GM19397 (cell line): ENCODE measurements at regions not wholly inside any gene's neighbourhood (a gene's known extent, or its start where the extent isn't known, plus 50 kb on each side); places are given as distances from the start of the nearest gene placed in this dataset.
A peak's percentile ranks its signal among the peaks of the same experiment; 100 is the strongest.
"Not testable (repeated sequence)": the region's sequence is repeated elsewhere in the genome, so short reads cannot be mapped to it uniquely, and the experiment has no call there.

ENCODE experiments used
- ATAC-seq: cut with Tn5 transposase; IDR thresholded peaks from one replicate; pipeline ENCODE4 v1.9.1; 2021; ENCODE audit warnings: mild to moderate bottlenecking, moderate library complexity; ENCODE audit not compliant: unreplicated experiment

DNA sequence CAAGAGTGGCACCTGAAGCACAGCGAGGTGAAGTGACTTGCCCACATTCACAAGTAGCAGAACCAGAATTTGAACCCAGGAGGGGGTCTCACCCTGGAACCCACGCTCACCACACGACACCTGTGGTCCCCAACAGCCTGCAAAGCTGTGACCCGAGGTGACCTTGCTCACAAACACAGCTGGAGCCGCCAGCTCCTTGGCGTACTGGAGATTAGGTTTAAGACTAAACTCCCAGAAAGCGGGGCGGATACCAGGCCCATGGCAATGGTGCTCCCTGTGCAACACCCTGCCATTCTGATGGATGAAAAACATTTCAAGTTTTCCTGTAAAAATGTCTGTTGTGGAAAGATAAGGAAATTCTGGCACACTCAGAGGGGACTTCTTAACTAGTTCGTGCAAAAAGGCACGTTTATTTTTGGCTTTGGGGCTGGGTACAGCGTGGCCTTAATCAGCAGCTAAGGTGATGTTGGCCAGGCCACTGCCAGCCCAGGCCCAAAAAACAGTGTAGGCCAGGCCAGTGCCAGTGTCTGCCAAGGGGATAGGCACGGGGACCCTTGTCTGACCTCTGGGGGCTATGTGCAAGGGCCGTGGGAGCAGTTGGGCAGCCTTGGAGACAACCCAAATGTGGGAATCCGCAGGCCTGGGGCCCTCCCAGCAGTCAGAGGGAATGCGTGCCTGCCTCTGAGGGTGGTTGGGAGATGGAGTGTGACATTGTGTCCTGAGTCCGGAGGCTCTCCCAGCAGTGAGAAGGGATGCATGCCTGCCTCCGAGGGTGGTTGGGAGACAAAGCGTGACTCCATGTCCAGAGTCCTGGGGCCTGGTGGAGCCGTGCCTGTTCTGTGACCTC is 185.0 kb upstream of the HS6ST1 start:
- ATAC-seq, result no peak

DNA sequence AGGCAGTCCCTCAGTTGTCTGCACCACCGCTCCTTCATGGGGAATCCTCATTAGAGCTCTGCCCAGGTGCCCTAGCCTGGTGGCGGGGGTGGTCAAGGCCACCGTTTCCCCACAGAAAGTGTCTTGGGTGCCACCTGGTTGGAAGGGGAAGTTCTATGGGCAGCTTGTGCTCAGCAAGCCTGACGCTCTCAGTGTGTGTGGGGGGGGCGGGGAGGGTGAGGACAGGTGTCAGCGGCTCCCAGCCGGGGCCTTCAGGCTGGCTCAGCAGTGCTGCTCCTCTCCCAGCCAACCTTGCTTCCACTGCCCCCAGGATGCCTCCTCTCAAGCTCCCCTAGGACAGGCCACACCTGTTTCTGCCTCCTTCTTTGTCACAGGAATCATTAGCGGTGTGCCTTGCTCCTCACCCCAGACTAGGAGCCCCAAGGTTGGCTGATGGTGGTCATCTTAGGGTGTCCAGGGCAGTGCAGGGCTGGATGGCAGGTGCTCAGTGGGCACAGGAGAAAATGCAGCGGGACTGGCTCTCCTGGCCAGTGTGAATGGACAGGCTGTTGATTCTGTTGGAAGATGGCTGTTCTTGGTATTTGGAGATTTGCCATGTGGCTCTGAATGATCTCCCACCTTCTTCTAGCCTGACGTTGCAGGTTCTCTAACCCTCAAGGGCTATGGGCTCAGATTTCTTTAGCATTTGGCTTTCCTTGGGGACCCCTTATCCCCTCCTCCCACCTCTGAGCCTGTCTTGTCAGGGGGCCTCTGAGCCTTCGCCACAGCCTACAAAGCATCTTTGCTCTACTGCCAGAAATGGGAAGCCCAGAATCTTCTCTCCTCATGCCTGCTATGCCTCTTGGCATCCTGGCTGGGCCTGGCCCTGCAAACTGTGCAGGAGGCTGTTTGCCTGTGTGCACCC is 185.8 kb upstream of the HS6ST1 start:
- ATAC-seq, result no peak

DNA sequence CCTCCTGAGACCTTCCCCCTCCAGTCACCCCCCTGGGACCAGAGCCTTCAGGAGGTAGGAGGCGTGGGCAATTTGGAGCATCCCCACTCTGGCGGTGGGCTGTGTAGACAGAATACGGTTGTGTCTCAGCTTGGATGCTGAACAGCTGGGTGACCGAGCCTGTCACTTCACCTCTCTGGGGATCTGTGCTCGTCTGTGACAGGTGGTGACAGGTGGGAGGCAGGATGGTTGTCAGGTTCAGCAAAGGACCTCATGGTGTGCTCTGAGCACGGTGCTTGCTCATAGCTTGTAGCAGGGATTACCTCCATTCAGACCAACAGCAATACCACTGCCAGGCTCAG is 186.5 kb upstream of the HS6ST1 start:
- no peak for ATAC-seq

DNA sequence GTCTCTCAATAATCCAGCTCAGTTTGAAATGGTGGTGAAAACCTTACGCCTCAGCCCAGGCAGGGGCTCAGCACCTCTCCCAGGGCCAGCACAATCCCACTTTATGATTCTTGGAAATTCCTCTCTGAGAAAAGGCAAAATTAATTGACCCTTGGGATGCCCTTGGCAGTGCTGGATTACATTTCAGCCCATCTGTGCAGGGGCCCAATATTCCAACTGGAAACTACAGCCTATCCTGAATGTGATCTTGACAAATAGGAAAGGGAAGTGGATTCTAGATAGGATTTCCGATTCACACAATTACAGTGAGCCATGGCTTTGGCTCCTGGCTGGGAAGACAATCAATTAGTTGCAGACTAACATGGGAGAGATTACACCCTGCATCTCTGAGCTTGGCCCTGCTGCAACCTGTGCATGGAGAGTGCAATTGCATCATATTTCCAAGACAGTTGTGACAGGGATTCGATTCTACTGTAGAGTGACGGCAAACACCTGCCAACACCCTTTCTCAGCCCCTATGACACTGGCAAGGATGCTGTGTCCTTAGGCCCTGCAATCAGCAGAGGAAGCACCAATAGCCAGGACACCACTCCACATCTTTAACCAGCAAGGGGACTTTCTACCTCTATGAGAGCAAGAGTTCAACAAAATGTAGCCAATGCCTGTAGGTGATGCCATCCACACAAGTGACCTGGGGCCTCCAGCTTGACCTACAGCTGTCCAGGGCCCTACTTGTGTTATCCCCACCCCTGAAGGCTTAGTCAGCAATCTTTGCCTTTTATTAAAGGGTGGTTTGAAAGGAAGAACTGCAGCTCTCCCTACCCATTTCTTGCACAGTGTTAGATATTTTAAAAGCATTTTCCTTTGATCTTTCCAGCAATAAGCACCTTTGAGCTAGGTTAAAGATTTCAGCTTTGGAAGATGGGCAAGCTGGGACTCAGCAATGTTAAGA is 187.2 kb upstream of the HS6ST1 start:
- no peak for ATAC-seq

DNA sequence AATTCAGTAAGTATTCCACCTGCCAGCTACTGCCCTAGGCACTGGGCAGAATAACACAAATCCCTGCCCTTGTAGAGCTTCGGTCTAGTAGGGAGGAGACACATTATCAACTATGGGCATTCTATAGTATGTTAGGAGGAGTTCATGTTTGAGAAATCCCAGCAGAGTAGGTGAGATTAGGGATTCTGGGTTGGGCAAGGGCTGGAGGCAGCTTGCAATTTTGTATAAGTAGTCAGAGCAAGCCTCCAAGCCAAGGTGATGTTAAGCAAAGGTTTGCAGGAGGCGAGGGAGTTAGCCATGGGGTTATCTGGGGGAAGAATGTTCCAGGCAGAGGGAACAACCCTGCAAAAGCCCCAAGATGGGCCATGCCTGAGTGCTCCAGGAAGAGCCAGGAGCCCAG is 187.9 kb upstream of the HS6ST1 start:
- ATAC-seq, result no peak

DNA sequence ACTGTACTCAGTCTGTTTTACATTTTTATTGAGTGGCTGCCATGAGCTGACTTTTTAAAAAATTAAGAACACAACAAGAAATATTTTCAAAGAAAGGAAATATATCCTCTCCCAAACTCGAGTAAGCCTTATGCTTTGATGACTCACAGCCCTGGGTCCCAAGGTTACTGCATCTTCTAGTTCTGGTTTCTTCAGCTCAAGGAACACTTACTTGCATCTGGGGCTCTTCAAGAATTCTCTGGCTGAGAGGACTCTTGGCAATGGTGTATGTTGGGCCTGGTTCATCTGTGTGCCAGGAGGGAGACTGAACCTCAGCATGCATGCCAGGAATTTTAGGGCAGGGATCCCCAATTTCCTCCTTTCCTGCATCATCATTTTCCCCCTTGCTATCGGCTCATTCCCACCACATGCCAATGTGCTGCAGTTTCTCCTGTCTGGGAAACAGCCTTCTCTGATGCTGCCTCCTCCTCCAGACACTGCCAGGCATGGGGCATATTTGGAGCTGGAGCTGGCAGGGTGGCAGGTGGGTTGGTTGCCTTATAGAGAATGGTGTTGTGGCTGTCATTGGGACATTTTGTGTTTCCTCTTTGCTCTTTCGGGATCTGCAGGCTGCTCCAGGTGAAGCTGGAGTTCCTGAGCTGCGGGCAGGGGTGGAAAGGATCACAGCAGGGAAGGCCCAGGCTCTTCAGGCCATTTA is 192.2 kb upstream of the HS6ST1 start:
- no peak for ATAC-seq

DNA sequence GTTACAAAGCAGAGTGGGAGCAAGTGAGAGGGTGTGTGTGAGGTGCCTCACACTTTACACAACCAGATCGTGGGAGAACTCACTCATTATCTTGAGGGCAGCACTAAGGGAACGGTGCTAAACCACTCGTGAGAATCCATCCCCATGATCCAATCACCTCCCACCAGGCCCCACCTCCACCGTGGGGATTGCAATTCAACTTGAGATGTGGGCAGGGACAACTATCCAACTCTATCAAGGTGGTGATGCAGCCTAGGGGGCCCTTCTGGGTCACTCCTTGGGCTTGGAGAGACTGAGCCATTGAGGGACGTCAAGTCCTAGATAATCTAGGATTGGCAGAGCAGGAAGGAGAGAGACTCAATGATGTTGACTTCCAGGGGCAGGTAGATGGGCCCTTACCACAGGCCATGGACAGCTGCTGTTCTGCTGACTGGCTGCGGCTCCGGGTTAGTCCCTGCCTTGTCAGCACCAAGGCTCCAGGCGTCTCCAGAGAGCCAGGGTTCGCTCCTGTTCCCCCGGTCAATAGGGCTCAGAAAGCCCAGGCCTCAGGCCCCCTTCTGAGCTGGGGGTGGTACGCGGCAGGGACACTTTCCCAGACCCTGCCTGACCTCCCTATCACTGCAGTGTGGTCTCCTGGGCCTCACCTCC is 193.2 kb upstream of the HS6ST1 start:
- ATAC-seq, result no peak

DNA sequence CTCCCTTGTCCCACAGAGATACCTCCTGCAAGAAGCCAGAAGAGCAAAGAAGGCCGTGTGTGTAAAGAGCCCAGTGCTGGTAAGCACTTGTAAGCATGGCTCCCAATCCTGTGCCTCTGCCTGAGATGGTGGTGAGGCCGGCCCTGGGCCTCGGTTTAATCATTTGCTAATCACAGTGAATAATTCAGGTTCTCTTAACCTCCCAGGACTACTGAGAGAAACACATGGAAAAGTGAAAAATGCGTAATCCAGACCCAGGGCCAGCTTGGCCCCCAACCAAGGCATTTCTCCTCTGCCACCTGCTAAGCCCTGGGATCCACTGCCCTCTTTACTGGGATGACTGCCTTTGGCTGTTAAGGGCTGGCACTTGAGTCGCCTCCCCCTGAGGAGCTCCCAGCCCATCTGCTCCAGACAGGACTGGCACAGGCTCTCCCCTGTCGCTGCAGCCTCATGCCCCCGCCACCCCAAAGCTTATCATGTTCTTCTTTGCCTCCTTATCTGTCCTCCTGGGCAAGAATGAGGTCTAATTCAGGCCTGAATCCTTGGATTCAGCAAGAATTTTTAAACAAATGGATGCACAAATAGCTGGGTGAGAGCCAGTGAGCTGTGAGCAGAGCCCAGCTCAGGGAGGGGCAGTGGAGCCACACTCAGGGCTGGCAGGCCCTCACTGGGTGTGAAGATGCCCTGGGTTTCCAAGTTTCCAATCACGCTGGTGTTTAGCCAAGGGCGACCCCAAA is 193.9 kb upstream of the HS6ST1 start:
- ATAC-seq, result no peak

DNA sequence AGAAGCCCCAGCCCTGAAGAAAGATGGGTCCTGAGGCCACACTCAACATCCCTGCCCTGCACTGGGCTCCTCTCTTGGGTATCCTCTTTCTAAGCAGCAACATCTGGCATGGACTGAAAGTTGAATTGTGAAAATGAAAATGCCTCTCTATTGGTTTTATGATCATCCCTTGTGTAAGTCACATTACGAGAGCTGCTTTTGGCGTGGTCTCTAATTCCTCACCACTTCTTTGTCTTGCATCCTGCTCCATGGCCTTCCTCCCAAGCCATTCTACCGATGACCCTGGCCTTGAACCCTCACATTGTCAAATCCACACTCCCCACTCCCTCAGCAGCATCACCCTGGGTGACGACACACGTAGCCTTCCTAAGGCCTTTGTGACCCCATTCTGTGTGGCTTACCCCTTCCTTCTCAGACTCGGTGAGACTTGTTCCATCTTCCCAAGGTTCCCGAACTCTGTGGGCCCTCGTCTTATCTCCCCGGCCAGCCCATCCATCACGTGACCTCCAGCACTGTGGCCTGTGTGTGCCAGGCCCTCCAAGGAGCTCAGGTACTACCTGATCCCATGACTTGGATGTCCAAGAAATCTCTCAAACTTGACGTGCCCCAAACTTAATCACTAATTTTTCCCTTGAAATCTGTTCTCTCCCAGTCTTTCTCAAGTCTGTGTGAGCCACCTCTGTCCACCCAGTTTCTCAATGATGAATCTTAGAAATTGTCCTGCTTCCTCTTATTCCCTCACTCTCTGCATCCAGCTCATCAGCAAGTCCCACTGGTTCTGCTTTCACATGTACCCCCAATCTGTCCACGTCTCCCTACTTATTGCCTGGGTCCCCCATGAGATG is 194.7 kb upstream of the HS6ST1 start:
- no peak for ATAC-seq

DNA sequence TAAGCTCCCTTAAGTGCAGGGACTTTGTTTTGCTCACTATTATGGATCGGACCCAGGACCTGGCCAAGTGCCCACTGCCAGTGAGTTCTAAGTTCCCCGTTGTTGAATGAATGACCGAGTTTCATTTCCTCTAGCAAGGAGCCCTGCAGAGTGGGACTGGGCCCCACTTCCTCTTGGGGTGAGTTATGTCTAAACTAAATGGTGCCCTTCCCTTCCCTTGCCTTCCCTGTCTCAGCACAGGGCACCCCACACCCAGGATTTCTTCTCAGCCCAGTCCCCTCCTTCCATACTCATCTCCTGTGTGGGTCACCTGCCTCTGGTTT is 195.3 kb upstream of the HS6ST1 start:
- peak; percentile 72 for ATAC-seq

DNA sequence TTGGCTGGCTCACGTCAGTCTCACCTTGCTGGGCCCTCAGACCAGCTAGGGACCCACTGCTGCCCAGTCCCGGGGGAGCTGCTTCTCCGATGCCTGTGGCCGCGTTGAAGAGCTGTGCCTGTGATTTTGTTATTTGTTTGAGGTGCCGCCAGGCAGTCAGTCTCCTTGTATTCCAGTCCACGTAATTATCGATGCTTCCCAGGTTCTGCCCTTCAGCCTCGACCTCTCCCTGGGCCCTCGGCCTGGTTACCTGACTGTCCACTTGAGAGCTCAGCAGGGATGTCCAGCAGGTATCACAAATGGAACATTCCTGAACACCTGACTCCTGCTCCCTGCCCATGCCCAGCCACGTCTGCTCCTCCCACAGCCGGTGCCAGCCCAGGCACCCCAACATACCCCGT is 195.9 kb upstream of the HS6ST1 start:
- no peak for ATAC-seq

DNA sequence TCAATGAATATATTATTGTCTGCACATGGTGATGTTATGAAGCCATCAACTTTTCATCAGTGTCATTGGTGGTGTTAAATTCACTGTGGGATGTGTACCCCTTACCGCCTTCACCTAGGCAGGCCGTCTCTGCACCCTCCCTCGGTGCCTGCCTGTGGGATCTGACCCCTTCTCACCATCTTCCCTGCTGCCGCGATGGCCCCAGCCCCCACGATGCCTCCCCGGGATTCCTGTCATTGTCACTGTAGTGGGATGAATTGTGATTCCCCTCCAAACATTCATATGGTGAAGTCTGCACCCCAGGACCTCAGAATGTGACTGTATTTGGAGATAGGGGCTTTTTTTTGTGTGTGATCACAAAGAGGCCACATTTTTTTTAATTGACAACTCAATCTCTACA is 198.3 kb upstream of the HS6ST1 start:
- ATAC-seq, result no peak

DNA sequence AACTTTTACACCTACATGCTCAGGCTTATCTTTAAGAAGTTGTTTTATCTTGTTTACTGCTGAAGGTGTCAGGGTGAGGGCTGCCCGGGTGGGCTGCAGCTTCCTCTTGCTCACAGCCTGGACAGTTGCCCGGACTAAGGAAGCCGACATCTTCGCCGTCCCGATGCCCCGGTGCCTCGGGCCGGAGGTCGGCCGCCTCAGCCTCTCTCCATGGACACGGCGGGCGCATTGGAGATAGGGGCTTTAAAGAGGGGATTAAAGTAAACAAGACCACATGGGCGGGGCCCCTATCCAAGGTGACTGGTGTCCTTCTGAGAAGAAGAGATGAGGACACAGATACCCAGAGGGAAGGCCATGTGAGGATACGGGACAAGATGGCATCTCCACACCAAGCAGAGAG is 200.4 kb upstream of the HS6ST1 start:
- not testable (repeated sequence) for ATAC-seq

DNA sequence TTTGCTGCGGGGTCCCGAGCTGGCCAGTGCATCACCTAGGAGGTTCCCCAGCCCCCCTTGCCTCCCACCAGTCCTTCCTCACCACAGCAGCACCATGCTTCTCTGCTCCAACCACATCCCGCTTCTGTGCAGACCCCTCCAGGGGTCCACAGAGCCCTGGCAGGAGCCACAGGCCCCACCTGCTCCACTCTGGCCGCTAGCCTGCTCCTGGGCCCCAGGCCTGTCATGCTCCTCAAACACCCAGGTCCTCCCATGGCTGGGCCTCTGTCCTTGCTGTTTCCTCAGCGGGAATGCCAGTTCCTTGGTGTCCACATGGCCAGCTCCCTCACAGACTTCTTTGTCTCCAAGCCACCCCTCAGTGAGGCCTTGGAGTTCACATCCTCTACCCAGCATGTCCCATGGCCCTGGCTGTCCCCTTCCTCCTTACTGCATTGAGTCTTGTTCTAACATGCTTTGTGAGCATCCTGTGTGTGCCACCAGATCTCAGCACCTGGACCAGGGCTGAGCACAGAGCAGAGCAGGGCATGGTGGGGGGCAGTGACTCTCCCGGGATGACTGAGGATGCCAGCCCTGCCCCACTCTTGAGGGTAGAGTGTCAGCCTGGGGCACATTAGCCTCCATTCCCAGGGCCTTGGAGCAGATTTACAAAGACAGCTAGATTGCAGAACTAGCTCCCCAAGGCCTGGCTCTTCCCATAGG is 201.0 kb upstream of the HS6ST1 start:
- no peak for ATAC-seq

DNA sequence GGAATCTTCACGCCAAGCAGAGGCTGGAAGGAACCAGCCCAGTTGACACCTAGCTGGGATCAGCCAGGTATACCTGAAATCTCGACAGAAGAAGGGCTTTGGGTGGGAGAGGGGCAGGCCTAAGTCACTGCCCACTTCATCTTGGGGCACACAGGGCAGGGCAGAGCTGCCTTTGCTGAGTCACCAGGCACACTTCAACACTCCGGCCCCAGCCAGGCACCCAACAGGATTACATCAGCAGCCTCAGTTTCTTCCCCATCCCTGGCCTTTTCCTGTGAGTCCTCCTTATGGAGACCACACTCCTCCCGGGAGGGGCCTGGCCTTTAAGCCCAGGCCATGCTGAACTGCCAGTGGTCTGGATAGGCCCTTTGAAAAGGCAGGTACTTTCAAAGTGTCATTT is 201.7 kb upstream of the HS6ST1 start:
- ATAC-seq, result no peak

DNA sequence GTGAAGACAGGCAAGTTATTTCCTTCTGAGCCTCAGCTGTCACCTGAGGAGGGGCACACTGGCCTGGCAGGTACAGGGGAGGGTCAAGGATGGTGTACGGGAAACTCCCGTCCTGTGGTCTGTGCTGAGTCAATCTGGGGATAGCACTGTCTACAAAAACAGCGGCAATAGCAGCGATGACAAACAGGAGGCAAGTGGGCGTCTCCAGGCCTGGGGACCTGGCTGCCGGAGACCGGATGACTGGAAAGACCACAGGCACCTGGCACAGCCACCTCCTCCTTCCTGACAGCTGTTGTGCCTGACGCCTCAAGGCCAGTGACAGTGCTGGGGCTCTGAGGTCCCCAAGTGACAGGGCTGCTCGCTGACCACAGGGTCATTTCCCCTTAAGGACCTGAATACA is 202.1 kb upstream of the HS6ST1 start:
- ATAC-seq, result peak; percentile 85

DNA sequence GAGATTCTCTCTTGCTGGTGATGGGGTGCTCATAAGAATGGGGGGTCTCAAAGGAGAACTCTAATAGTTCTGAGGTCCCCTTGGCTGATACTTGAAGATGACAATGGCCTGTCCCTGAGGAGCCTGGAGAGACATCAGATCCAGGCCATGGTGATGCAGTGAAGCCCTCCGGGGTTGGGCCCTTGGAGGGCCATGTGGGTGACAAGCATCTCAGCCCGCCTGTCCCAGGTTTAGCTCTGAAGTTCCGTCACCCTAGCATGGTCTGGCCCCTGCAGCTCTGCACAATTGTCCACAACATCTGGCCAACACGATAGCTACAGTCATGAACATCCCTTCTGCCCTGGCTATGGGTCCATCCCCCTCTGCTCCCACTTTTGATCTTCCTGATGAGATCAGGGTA is 202.8 kb upstream of the HS6ST1 start:
- no peak for ATAC-seq

DNA sequence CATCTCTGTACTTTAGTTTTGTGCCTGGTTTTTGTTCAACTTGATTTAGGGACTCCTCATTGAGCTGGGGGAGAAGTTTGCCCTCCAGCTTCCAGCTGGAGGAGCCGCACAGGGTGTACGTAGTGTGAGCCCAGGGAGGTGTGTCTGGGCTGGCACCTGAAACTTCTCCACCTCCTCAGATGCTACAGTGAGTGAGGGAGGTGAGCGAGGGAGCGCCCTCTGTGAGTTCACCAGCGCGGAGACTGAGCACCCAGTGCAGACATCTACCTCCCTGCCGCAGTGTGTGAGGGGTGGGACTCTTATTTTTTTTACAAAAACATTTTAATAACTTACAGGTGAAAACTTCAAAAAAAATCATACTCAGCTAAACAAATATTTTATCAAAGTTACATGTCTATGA is 204.2 kb upstream of the HS6ST1 start:
- no peak for ATAC-seq
